NT2/D1 (cell line): ENCODE measurements at regions not wholly inside any gene's neighbourhood (a gene's known extent, or its start where the extent isn't known, plus 50 kb on each side); places are given as distances from the start of the nearest gene placed in this dataset.
A peak's percentile ranks its signal among the peaks of the same experiment; 100 is the strongest.

Experiments used
- DNase-seq: peaks from one replicate; pipeline ENCODE4 v3.0.0-alpha.2; 2011; ENCODE audit warnings: low read depth, low spot score
- H3K27me3 ChIP-seq: 2 replicates; pipeline ENCODE4 v1.6.0; 2011; ENCODE audit warnings: mild to moderate bottlenecking; ENCODE audit not compliant: insufficient read length, insufficient read depth
- H3K36me3 ChIP-seq: 2 replicates; pipeline ENCODE4 v1.6.1; 2011; ENCODE audit warnings: mild to moderate bottlenecking, low read length, mixed read lengths; ENCODE audit not compliant: insufficient read depth, insufficient read length
- H3K4me1 ChIP-seq: 2 replicates; pipeline ENCODE4 v1.5.1; 2011; ENCODE audit not compliant: insufficient read depth, insufficient read length
- H3K4me3 ChIP-seq: 2 replicates; pipeline ENCODE4 v1.5.1; 2011; ENCODE audit warnings: low read depth; ENCODE audit not compliant: insufficient read length
- H3K9ac ChIP-seq: 2 replicates; pipeline ENCODE4 v1.6.0; 2011; ENCODE audit warnings: low read depth; ENCODE audit not compliant: insufficient read length
- H3K9me3 ChIP-seq: 2 replicates; pipeline ENCODE4 v1.5.1; 2011; ENCODE audit warnings: mild to moderate bottlenecking, low read length; ENCODE audit not compliant: insufficient read depth
- SUZ12 ChIP-seq: IDR thresholded peaks from 2 replicates; pipeline ENCODE4 v1.6.1; 2011; ENCODE audit not compliant: insufficient read length, insufficient read depth; ENCODE audit errors: extremely low read depth
- YY1 ChIP-seq: IDR thresholded peaks from 2 replicates; pipeline ENCODE4 v1.6.1; 2011; ENCODE audit not compliant: insufficient read length, insufficient read depth
- ZNF274 ChIP-seq: IDR thresholded peaks from 2 replicates; pipeline ENCODE4 v1.6.1; 2011; ENCODE audit warnings: mild to moderate bottlenecking, low read depth, low read length

DNA sequence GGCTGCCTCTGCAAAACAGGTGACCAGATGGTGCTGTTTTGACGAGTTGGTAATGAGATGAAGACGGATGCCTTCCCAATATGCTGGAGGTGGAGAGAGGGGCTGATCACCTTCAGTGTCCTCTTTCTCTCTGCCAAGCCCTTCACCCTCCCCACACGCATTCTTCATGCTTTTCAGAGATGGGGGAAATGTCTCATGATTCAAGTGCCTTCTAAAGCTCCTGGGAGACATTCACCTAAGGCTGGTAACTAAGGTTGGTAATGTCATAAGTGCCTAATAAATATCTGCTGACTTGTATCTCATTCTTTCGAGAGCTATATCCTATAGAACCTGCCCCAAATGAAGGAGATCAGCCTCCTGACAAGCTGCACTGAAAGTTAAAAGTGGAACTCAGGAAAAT lies 86.2 kb upstream of the MBNL2 start:
- no peak for DNase-seq
- TF ChIP-seq SUZ12 (no peak), YY1 (no peak), ZNF274 (no peak)

DNA sequence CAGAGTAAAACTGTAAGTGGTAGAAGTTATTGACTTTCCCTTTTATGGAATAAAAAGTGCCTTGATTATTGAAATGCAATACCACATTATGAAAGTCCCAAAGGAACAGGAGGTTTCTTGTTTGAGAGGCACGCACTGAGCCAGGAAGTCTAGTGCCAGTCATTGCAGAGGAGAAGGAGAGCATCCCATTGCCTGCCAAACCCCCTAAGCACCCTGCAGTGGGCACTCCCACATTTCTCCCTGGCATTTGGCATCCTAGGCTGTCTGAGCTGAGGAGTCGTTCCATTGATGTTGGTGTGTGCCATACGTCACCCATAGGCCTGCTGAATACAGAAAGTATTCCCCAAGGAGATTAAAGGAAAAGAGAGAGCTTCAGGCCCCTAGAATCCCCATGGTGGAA lies 85.7 kb upstream of the MBNL2 start:
- no peak for DNase-seq

More for the DNA sequence above, 86.2 kb upstream of the MBNL2 start:
- no peaks in the 10 kb centered on the region for H3K36me3 ChIP-seq
- H3K4me3 ChIP-seq: no peak overlapping the region
- no peaks in the 10 kb centered on the region for H3K4me1 ChIP-seq
- no peaks in the 10 kb centered on the region for H3K9me3 ChIP-seq
- H3K27me3 ChIP-seq: no peaks in the 10 kb centered on the region
- no peak overlapping the region for H3K9ac ChIP-seq

DNA sequence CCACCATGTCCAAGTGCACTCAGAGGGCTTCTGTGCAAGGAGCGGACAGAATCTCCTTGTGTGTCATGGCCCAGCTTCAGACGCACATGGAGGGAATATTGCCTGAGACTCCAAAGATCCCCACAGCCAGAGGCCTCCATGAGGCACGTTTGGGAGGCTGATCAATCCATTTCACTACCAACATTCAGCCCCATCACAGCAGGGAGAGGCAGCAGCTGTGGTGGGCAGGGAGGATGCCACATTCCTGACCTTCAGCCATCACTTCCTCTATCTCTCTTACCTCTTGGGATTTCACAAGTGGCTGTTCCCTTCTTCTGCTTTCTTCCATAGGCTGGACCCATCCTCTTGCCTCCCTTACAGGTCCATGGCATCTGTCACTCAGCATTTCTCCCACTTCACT lies 82.4 kb upstream of the MBNL2 start:
- H3K9ac ChIP-seq: no peak overlapping the region
- H3K36me3 ChIP-seq: no peaks in the 10 kb centered on the region
- no peaks in the 10 kb centered on the region for H3K27me3 ChIP-seq
- TF ChIP-seq ZNF274: no peak
- TF ChIP-seq SUZ12: no peak
- TF ChIP-seq YY1: no peak
- H3K4me3 ChIP-seq: no peak overlapping the region
- no peak for DNase-seq
- H3K4me1 ChIP-seq: no peaks in the 10 kb centered on the region
- no peaks in the 10 kb centered on the region for H3K9me3 ChIP-seq

More for the DNA sequence above, 85.7 kb upstream of the MBNL2 start:
- Histone ChIP-seq H3K4me3 (no peak overlapping the region), H3K36me3 (no peaks in the 10 kb centered on the region), H3K4me1 (no peaks in the 10 kb centered on the region), H3K27me3 (no peaks in the 10 kb centered on the region), H3K9ac (no peak overlapping the region), H3K9me3 (no peaks in the 10 kb centered on the region)
- no peak for TF ChIP-seq YY1
- TF ChIP-seq SUZ12: no peak
- no peak for TF ChIP-seq ZNF274

DNA sequence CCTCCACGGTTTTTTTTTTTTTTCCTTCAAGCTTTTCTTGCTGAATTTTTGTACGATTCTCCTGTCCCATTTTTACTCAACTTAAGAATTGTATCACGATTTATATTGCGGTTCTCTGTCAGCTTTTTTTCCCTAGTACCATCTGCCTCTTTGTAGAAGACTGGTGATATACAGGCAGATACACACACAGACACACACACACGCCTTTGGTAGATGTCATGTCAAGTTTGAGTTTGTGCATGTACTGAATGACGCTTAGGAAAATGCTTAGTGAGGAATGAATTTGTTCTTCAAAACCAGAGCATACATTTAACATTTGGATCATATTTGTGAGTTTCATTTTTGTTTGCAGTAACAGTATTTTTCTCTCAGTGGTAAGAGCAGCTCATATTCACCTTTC lies 82.0 kb upstream of the MBNL2 start:
- Histone ChIP-seq H3K27me3 (no peaks in the 10 kb centered on the region), H3K9me3 (no peaks in the 10 kb centered on the region), H3K9ac (no peak overlapping the region), H3K36me3 (no peaks in the 10 kb centered on the region), H3K4me1 (no peaks in the 10 kb centered on the region), H3K4me3 (no peak overlapping the region)
- DNase-seq: no peak
- TF ChIP-seq YY1 (no peak), ZNF274 (no peak), SUZ12 (no peak)

DNA sequence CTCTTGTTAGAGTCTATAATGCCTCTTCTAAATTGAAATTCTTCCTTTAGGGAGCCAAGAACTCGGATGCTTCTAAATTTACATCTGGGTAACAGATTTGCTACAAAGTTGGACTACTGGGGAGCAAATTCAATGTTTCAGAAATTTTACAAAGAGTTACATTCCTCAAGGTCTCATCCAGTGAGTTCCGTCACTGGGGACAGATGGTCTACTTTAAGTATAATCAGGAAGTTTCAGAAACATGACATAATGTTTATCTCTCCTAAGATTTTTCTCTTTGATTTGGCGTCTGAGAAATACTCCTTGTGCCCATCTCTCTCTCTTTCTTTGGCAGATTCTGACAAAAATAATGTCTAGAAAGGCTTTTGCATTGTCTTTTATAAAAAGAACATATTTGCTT lies 81.5 kb upstream of the MBNL2 start:
- H3K36me3 ChIP-seq: no peaks in the 10 kb centered on the region
- no peaks in the 10 kb centered on the region for H3K4me1 ChIP-seq
- H3K9me3 ChIP-seq: no peaks in the 10 kb centered on the region
- H3K9ac ChIP-seq: no peak overlapping the region
- H3K27me3 ChIP-seq: no peaks in the 10 kb centered on the region
- H3K4me3 ChIP-seq: no peak overlapping the region
- DNase-seq: no peak
- TF ChIP-seq YY1 (no peak), ZNF274 (no peak), SUZ12 (no peak)

DNA sequence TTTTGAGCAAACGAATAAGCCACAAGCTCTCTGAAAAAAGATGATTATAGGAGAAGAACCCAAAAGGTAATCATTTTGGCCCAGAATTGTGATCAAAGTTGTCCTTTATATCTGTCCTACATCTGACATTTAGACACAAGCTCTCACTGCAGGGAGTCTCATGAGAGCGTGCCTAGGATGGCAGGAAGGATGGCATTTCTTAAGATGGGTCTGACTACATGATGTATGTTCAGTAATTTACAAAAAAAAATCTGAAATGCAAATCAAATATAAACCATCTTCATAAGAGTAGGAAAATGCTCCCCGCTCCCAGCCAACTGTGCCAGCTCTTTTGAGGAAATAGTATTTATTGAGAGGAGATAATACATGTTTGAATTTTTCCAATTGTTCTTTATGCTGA lies 81.0 kb upstream of the MBNL2 start:
- no peaks in the 10 kb centered on the region for H3K9me3 ChIP-seq
- no peak for DNase-seq
- H3K27me3 ChIP-seq: no peaks in the 10 kb centered on the region
- H3K36me3 ChIP-seq: no peaks in the 10 kb centered on the region
- H3K9ac ChIP-seq: no peak overlapping the region
- no peaks in the 10 kb centered on the region for H3K4me1 ChIP-seq
- H3K4me3 ChIP-seq: no peak overlapping the region
- TF ChIP-seq SUZ12 (no peak), ZNF274 (no peak), YY1 (no peak)

DNA sequence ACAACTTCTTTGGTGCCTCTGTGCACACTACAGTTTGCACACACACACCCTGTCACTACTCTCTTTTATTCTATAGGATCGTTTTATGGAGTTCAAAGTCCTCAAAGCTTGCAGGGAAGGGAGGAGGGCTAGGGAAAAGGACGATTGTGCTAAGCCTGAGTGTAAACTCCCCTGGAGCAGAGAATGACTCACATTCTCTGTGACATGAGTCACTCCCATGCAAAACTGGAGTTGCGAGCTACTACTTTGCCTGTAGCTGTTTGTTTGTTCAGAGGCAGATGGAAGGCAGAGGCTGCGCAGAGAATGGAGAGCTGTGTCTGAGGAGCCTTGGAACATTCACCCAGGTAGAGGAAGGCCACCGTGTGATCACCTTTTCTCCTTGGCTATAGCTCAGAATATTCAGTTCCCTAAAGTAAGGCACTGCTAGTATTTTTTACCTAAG lies 80.5 kb upstream of the MBNL2 start:
- Histone ChIP-seq H3K36me3 (no peaks in the 10 kb centered on the region), H3K4me3 (no peak overlapping the region), H3K9ac (no peak overlapping the region), H3K9me3 (no peaks in the 10 kb centered on the region), H3K27me3 (no peaks in the 10 kb centered on the region), H3K4me1 (no peaks in the 10 kb centered on the region)
- DNase-seq: peak; percentile 72
- TF ChIP-seq ZNF274: no peak
- no peak for TF ChIP-seq SUZ12
- TF ChIP-seq YY1: no peak
